Cardiac septum (tissue), 1 donor: ENCODE measurements at regions not wholly inside any gene's neighbourhood (a gene's known extent, or its start where the extent isn't known, plus 50 kb on each side); places are given as distances from the start of the nearest gene placed in this dataset.
"Not testable (repeated sequence)": the region's sequence is repeated elsewhere in the genome, so short reads cannot be mapped to it uniquely, and the experiment has no call there.

Source experiments
- DNase-seq: peaks from one replicate; pipeline ENCODE4 v3.0.0-alpha.2; 2020; ENCODE audit warnings: low spot score
- intact Hi-C: fragments of 100-400 bp; cut with DNase I; formaldehyde crosslinking; loops from one replicate; pipeline ENCODE4 v1.14.0; 2022
- donor health status: DM: no; HTN: no; CAD: no.

GRCh38 chr9:108412755-108413154 is 443.0 kb downstream of the ACTL7B start:
- intact Hi-C loops = no loop called here
- DNase-seq = no peak

GRCh38 chr9:108411632-108412031 is 444.2 kb downstream of the ACTL7B start:
- intact Hi-C loops = no loop called here
- no peak for DNase-seq

GRCh38 chr9:108410161-108410560 is 445.6 kb downstream of the ACTL7B start:
- intact Hi-C loops = no loop called here
- no peak for DNase-seq

- intact Hi-C loops = no loop called here
- no peak for DNase-seq
These were observed 455.5 kb downstream of the ACTL7B start for GRCh38 chr9:108400297-108400696.

- no peak for DNase-seq
- intact Hi-C loops = no loop called here
These were observed 455.9 kb downstream of the ACTL7B start for GRCh38 chr9:108399851-108400250.

- intact Hi-C loops = no loop called here
- no peak for DNase-seq
These were observed 458.5 kb downstream of the ACTL7B start for GRCh38 chr9:108397286-108397685.

- intact Hi-C loops = no loop called here
- DNase-seq = no peak
These were observed 459.2 kb downstream of the ACTL7B start for GRCh38 chr9:108396611-108397010.

- intact Hi-C loops = no loop called here
- no peak for DNase-seq
These were observed 459.6 kb downstream of the ACTL7B start for GRCh38 chr9:108396193-108396592.

GRCh38 chr9:108395421-108395820 is 460.4 kb downstream of the ACTL7B start:
- intact Hi-C loops = no loop called here
- no peak for DNase-seq

- intact Hi-C loops = no loop called here
These were observed 461.1 kb downstream of the ACTL7B start for GRCh38 chr9:108394726-108395125.

GRCh38 chr9:108393481-108394001 is 462.2 kb downstream of the ACTL7B start:
- intact Hi-C loops, DNase-seq: not testable (repeated sequence)

More at GRCh38 chr9:108394726-108395125, 461.1 kb downstream of the ACTL7B start:
- no peak for DNase-seq

GRCh38 chr9:108392877-108393276 is 462.9 kb downstream of the ACTL7B start:
- no peak for DNase-seq
- intact Hi-C loops = no loop called here

GRCh38 chr9:108389056-108389455 is 466.7 kb downstream of the ACTL7B start:
- intact Hi-C loops = no loop called here
- DNase-seq = no peak

GRCh38 chr9:108386859-108387384 is 468.9 kb downstream of the ACTL7B start:
- no peak for DNase-seq
- intact Hi-C loops = no loop called here

- intact Hi-C loops = no loop called here
- no peak for DNase-seq
These were observed 469.8 kb downstream of the ACTL7B start for GRCh38 chr9:108386032-108386431.

- no peak for DNase-seq
- intact Hi-C loops = no loop called here
These were observed 472.0 kb downstream of the ACTL7B start for GRCh38 chr9:108383796-108384195.

GRCh38 chr9:108382310-108382709 is 473.5 kb downstream of the ACTL7B start:
- intact Hi-C loops = no loop called here
- DNase-seq = no peak

GRCh38 chr9:108377881-108378280 is 477.9 kb downstream of the ACTL7B start:
- intact Hi-C loops = no loop called here
- DNase-seq = no peak

- no peak for DNase-seq
- intact Hi-C loops = no loop called here
These were observed 478.4 kb downstream of the ACTL7B start for GRCh38 chr9:108377382-108377781.

- intact Hi-C loops = no loop called here
- no peak for DNase-seq
These were observed 479.6 kb downstream of the ACTL7B start for GRCh38 chr9:108376140-108376539.

GRCh38 chr9:108374626-108375025 is 481.2 kb downstream of the ACTL7B start:
- no peak for DNase-seq
- intact Hi-C loops = no loop called here

- no peak for DNase-seq
- intact Hi-C loops = no loop called here
These were observed 488.6 kb downstream of the ACTL7B start for GRCh38 chr9:108367188-108367587.
